HCT116 (cell line): ENCODE measurements at regions not wholly inside any gene's neighbourhood (a gene's known extent, or its start where the extent isn't known, plus 50 kb on each side); places are given as distances from the start of the nearest gene placed in this dataset.

Experiments used
- ATAC-seq: fragments of 200-7000 bp; cut with Tn5 transposase; 2 replicates; pipeline ENCODE4 v1.9.1; 2020; ENCODE audit warnings: mild to moderate bottlenecking, moderate library complexity
- BruUV-seq: library from RNA; stranded (reverse); fragments of 400-500 nt; replicated peaks from 2 replicates; lab custom pipeline; 2021; lab: Mats Ljungman, UMichigan
- CTCF ChIA-PET: fragments of 300-600 bp; sonication (Branson Sonifier 250); formaldehyde crosslinking; loops from one replicate; lab custom pipeline; 2021; ENCODE audit warnings: antibody characterized with exemption; lab: Charles Lee
- POLR2A ChIA-PET: fragments of 300-600, 350-600 bp; sonication (Branson Sonifier 250); formaldehyde crosslinking; loops from one replicate; lab custom pipeline; 2021; ENCODE audit warnings: antibody characterized with exemption; lab: Charles Lee
- RAD21 ChIA-PET, 2 experiments: fragments of 300-600 bp; sonication (Branson Sonifier 250); formaldehyde crosslinking; loops; one replicate each; lab custom pipeline; 2023; ENCODE audit warnings: low total read pairs in 2 of 2; ENCODE audit not compliant: uncharacterized antibody in 2 of 2, unreplicated experiment in 2 of 2, low non-redundant PET in 1 of 2; lab: Charles Lee
- DNase-seq: peaks from one replicate; pipeline ENCODE4 v3.0.0-alpha.2; 2010; ENCODE audit warnings: low read depth, low spot score
- H2AFZ ChIP-seq: fragments of 200-600 bp; shearing (Covaris generic), sonication (generic); 2 replicates; pipeline ENCODE4 v1.6.1; 2017; ENCODE audit warnings: low read depth, mixed run types, mixed read lengths, antibody characterized with exemption, low read length; ENCODE audit not compliant: poor library complexity, severe bottlenecking
- H3K27ac ChIP-seq: 2 replicates; pipeline ENCODE4 v1.5.1; 2012; ENCODE audit warnings: low read depth, low read length
- H3K27me3 ChIP-seq: fragments of 200-600 bp; sonication (generic); 2 replicates; pipeline ENCODE4 v1.6.1; 2016; ENCODE audit warnings: mixed run types, low read length, mixed read lengths; ENCODE audit not compliant: insufficient read depth
- H3K36me3 ChIP-seq, 2 experiments: fragments of 200-500 bp in 1 of 2; fragments of 200-600 bp in 1 of 2; sonication (Bioruptor generic) in 1 of 2; sonication (generic) in 1 of 2; 2 replicates each; pipeline versions ENCODE4 v1.5.1 to v1.6.1; 2014 to 2016; ENCODE audit warnings: low read length in 2 of 2, inconsistent platforms in 1 of 2, mixed read lengths in 1 of 2, mixed run types in 1 of 2; ENCODE audit not compliant: insufficient read depth in 2 of 2, control insufficient read depth in 1 of 2
- H3K4me1 ChIP-seq, 2 experiments: fragments of 200-600 bp in 1 of 2; sonication (generic) in 1 of 2; 2 replicates each; pipeline versions ENCODE4 v1.5.1 to v1.6.1; 2012 to 2017; ENCODE audit warnings: low read length in 2 of 2, inconsistent platforms in 1 of 2, mild to moderate bottlenecking in 1 of 2, mixed read lengths in 1 of 2, mixed run types in 1 of 2, moderate library complexity in 1 of 2; ENCODE audit not compliant: insufficient read depth in 2 of 2, control insufficient read depth in 1 of 2
- H3K4me2 ChIP-seq: fragments of 200-600 bp; sonication (generic); 2 replicates; pipeline ENCODE4 v1.6.1; 2017; ENCODE audit warnings: mixed run types, low read length, mixed read lengths
- H3K4me3 ChIP-seq, 2 experiments: fragments of 200-600 bp in 1 of 2; sonication (generic) in 1 of 2; replicated peaks in 1 of 2; 2 replicates each; pipeline ENCODE4 v1.5.1; 2011 to 2016; ENCODE audit warnings: low read length in 2 of 2, control low read depth in 1 of 2, low read depth in 1 of 2, mild to moderate bottlenecking in 1 of 2, mixed read lengths in 1 of 2, mixed run types in 1 of 2
- H3K79me2 ChIP-seq: fragments of 200-600 bp; sonication (generic); 2 replicates; pipeline ENCODE4 v1.6.1; 2017; ENCODE audit warnings: mild to moderate bottlenecking, mixed run types, low read length, moderate library complexity, mixed read lengths; ENCODE audit not compliant: insufficient read depth
- H3K9ac ChIP-seq: fragments of 200-600 bp; sonication (generic); 2 replicates; pipeline ENCODE4 v1.6.1; 2016; ENCODE audit warnings: low read length, mixed read lengths
- H3K9me2 ChIP-seq: fragments of 200-600 bp; sonication (generic), shearing (Covaris generic); 2 replicates; pipeline ENCODE4 v1.6.1; 2017; ENCODE audit warnings: mixed run types, mild to moderate bottlenecking, moderate library complexity; ENCODE audit not compliant: insufficient read depth
- H3K9me3 ChIP-seq, 2 experiments: fragments of 200-500 bp in 1 of 2; fragments of 200-600 bp in 1 of 2; sonication (Bioruptor generic) in 1 of 2; sonication (generic) in 1 of 2; 2 replicates each; pipeline ENCODE4 v1.6.1; 2014 to 2017; ENCODE audit warnings: low read length in 2 of 2, mixed read lengths in 2 of 2, inconsistent platforms in 1 of 2, low read depth in 1 of 2, mild to moderate bottlenecking in 1 of 2, mixed run types in 1 of 2, moderate library complexity in 1 of 2; ENCODE audit not compliant: control insufficient read depth in 1 of 2, insufficient read depth in 1 of 2
- H4K20me1 ChIP-seq: fragments of 200-600 bp; sonication (generic), shearing (Covaris generic); 2 replicates; pipeline ENCODE4 v1.6.1; 2017; ENCODE audit warnings: mixed run types, mild to moderate bottlenecking, moderate library complexity; ENCODE audit not compliant: insufficient read depth
- ELF1 ChIP-seq: IDR thresholded peaks from 2 replicates; pipeline ENCODE4 v1.6.1; 2012; ENCODE audit warnings: low read depth, borderline replicate concordance
- EZH2phosphoT487 ChIP-seq: fragments of 200-600 bp; IDR thresholded peaks from 2 replicates; pipeline ENCODE4 v1.6.1; 2018; ENCODE audit warnings: antibody characterized with exemption, borderline replicate concordance
- FOSL1 ChIP-seq: IDR thresholded peaks from 2 replicates; pipeline ENCODE4 v1.6.1; 2012; ENCODE audit warnings: low read depth
- JUND ChIP-seq: IDR thresholded peaks from 2 replicates; pipeline ENCODE4 v1.6.1; 2012
- POLR2A ChIP-seq: IDR thresholded peaks from 2 replicates; pipeline ENCODE4 v1.7.0; 2011; ENCODE audit warnings: borderline replicate concordance; ENCODE audit not compliant: insufficient read depth, insufficient read length; ENCODE audit errors: extremely low read depth
- RAD21 ChIP-seq: IDR thresholded peaks from 2 replicates; pipeline ENCODE4 v1.6.1; 2012; ENCODE audit warnings: low read depth, mild to moderate bottlenecking
- SP1 ChIP-seq: IDR thresholded peaks from 2 replicates; pipeline ENCODE4 v1.6.1; 2012; ENCODE audit warnings: low read depth
- SRF ChIP-seq: IDR thresholded peaks from 2 replicates; pipeline ENCODE4 v1.6.1; 2012; ENCODE audit warnings: low read depth
- YY1 ChIP-seq: IDR thresholded peaks from 2 replicates; pipeline ENCODE4 v1.6.1; 2011; ENCODE audit warnings: low read length, low read depth, moderate library complexity, mild to moderate bottlenecking; ENCODE audit not compliant: insufficient replicate concordance; ENCODE audit errors: extremely low read depth
- ZFX ChIP-seq: fragments of 450-650 bp; IDR thresholded peaks from 2 replicates; pipeline ENCODE4 v1.6.1; 2017
- ZNF274 ChIP-seq: fragments of 200-500 bp; sonication (Bioruptor generic); IDR thresholded peaks from 2 replicates; pipeline ENCODE4 v1.6.1; 2014; ENCODE audit warnings: mild to moderate bottlenecking, low read depth, low read length, inconsistent platforms
- intact Hi-C: fragments of 100-400 bp; cut with micrococcal nuclease; formaldehyde crosslinking; loops from 2 replicates; pipeline ENCODE4 v1.10.0; 2022
- TF ChIP-seq, protein P1 (sequence below): IDR thresholded peaks from 2 replicates; pipeline ENCODE4 v1.6.1; 2011; ENCODE audit warnings: mild to moderate bottlenecking, low read length, moderate library complexity; ENCODE audit not compliant: insufficient replicate concordance; ENCODE audit errors: extremely low read depth
- TF ChIP-seq, protein P2 (sequence below), 3 experiments: fragments of 200-600 bp in 1 of 3; sonication (generic) in 1 of 3; IDR thresholded peaks in 2 of 3; conservative IDR thresholded peaks in 1 of 3; 2 replicates each; pipeline ENCODE4 v1.5.1; 2012 to 2017; ENCODE audit warnings: low read depth in 2 of 3, low read length in 2 of 3, antibody characterized with exemption in 1 of 3, borderline replicate concordance in 1 of 3, control low read depth in 1 of 3, mild to moderate bottlenecking in 1 of 3, mixed read lengths in 1 of 3, mixed run types in 1 of 3, moderate library complexity in 1 of 3; ENCODE audit not compliant: insufficient read depth in 1 of 3

DNA sequence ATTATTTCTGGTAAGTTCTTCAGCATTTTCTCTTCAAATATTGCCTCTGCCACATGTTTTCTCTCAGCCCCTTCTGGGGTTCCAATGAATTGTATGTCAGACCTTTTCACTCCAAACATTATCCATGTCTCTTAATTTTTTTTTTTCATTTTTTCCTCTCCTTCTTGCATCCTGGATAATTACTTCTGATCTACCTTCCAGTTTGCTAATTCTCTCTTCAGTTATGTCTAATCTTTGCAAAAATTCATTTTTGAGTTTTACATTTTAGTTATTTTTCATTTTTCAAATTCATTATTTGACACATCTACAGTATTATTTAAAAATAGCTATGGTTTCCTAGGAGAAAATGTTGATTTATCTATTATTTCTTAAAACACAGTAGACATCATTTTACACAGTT is 271.7 kb downstream of the TFAP2B start:
- no peak overlapping the region for H3K4me3 ChIP-seq
- TF ChIP-seq ZNF274 (no peak), FOSL1 (no peak), ZFX (no peak), ELF1 (no peak), RAD21 (no peak), SP1 (no peak), JUND (no peak), YY1 (no peak), SRF (no peak), EZH2phosphoT487 (no peak), POLR2A (no peak)
- TF ChIP-seq, protein P1, sequence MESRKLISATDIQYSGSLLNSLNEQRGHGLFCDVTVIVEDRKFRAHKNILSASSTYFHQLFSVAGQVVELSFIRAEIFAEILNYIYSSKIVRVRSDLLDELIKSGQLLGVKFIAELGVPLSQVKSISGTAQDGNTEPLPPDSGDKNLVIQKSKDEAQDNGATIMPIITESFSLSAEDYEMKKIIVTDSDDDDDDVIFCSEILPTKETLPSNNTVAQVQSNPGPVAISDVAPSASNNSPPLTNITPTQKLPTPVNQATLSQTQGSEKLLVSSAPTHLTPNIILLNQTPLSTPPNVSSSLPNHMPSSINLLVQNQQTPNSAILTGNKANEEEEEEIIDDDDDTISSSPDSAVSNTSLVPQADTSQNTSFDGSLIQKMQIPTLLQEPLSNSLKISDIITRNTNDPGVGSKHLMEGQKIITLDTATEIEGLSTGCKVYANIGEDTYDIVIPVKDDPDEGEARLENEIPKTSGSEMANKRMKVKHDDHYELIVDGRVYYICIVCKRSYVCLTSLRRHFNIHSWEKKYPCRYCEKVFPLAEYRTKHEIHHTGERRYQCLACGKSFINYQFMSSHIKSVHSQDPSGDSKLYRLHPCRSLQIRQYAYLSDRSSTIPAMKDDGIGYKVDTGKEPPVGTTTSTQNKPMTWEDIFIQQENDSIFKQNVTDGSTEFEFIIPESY, result no peak
- TF ChIP-seq, protein P2, sequence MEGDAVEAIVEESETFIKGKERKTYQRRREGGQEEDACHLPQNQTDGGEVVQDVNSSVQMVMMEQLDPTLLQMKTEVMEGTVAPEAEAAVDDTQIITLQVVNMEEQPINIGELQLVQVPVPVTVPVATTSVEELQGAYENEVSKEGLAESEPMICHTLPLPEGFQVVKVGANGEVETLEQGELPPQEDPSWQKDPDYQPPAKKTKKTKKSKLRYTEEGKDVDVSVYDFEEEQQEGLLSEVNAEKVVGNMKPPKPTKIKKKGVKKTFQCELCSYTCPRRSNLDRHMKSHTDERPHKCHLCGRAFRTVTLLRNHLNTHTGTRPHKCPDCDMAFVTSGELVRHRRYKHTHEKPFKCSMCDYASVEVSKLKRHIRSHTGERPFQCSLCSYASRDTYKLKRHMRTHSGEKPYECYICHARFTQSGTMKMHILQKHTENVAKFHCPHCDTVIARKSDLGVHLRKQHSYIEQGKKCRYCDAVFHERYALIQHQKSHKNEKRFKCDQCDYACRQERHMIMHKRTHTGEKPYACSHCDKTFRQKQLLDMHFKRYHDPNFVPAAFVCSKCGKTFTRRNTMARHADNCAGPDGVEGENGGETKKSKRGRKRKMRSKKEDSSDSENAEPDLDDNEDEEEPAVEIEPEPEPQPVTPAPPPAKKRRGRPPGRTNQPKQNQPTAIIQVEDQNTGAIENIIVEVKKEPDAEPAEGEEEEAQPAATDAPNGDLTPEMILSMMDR (IDR thresholded peaks at IDR 0.05 in 2 of 3, conservative IDR thresholded peaks at IDR 0.05 in 1 of 3; ENCODE audit: borderline replicate concordance in 1 of 3, insufficient read depth in 1 of 3, low read depth in 2 of 3, low read length in 2 of 3), result no peak
- ChIA-PET RAD21 (no interaction called here), CTCF (no interaction called here), POLR2A (no interaction called here)
- H3K9me3 ChIP-seq, result peaks cover 7 to 22% of the 10 kb centered on the region in 2 experiments; a peak in 2 of 4 replicates
- DNase-seq, result no peak
- H3K4me1 ChIP-seq, result no peaks in the 10 kb centered on the region
- H3K4me2 ChIP-seq, result no peak overlapping the region
- no peaks in the 10 kb centered on the region for H3K79me2 ChIP-seq
- no peaks in the 10 kb centered on the region for H3K27me3 ChIP-seq
- H3K27ac ChIP-seq, result no peak overlapping the region
- H3K36me3 ChIP-seq, result no peaks in the 10 kb centered on the region
- no peak for ATAC-seq
- no peaks in the 10 kb centered on the region for H4K20me1 ChIP-seq
- no peak overlapping the region for H2AFZ ChIP-seq
- H3K9ac ChIP-seq, result no peak overlapping the region
- BruUV-seq, result no TSS peak
- H3K9me2 ChIP-seq, result no peaks in the 10 kb centered on the region
- intact Hi-C loops, result no loop called here
